ENCODE measurements at regions not wholly inside any gene's neighbourhood (a gene's known extent, or its start where the extent isn't known, plus 50 kb on each side); places are given as distances from the start of the nearest gene placed in this dataset.

DNA sequence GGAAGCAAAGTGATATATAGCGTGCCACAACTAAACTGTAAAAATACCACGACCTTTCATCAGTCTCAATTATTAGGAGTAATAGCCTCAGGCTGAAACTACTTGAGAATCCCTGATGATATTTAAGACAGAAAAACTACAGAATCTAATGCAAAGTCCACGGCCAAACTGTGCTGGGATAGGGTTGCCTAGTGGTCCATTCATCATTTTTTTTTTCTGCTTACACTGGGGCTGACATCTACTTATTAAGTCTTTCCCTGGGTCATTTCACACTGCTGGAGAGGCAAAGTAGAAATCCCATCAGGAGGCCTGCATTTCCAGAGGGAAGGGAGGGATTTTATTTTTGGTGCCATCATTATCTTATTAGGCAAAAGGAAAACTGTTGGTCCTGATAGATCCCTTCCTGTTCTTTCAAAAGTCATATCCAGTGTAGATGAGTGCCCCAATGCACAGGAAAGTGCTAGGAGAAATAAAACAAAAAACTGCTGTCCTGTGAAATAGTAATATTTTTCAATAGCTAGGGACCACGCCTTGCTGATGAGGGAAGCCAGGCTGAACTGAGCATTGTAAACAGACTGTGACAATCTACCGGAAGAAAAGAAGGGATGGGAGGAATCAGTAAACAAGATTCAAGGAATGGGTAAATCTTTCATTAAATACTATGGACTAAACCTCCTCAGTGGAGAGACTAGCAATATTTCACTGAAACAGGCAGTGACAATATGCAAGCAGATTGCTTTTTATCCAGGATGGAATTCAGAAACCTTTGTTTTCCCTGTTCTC is 644.3 kb downstream of the IRS1 start:
- Histone ChIP-seq H3K27ac (ENCODE audit: low read depth in 1 of 2, low read length in 2 of 2) (no peak overlapping the region), H3K4me1 (ENCODE audit: control insufficient read depth in 1 of 2, insufficient read depth in 2 of 2, low read length in 2 of 2) (no peaks in the 10 kb centered on the region), H3K36me3 (ENCODE audit: control insufficient read depth in 1 of 2, insufficient read depth in 2 of 2, low read length in 1 of 2) (no peaks in the 10 kb centered on the region), H3K4me3 (ENCODE audit: low read length in 2 of 2) (no peak overlapping the region), H3K27me3 (ENCODE audit: control insufficient read depth in 1 of 2, insufficient read depth in 2 of 2, low read length in 1 of 2) (no peaks in the 10 kb centered on the region), H3K9me3 (ENCODE audit: control insufficient read depth, low read length) (peaks cover 2% of the 10 kb centered on the region)
- WGBS, 2 donors = 52 to 61% methylated on average over 5 of the region's 5 CpGs
- no peak for DNase-seq
- no peak for ATAC-seq (ENCODE audit: low FRiP score)
- intact Hi-C loops (cut with DNase I) = no loop called here

DNA sequence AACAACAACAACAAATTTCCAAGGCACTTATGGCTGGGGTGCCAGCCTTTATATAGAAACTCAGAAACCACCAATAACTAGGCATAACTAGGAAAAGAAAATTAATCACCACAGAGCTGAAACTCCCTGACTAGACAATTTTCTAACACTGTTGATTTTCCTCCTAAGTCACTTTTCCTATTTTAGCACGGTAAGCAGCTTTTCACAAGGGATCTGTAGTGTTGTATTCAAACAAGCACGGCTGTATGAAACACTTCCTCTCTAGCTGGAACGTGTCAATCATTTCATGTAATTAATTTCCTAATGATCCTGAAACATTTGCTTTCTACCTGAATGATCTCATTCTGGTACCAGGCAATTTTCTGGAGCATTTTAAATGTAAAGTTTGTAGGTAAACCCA is 645.0 kb downstream of the IRS1 start:
- WGBS, 2 donors = 23 to 38% methylated on average over 3 of the region's 3 CpGs
- no peaks in the 10 kb centered on the region for H3K27me3 ChIP-seq (ENCODE audit: control insufficient read depth in 1 of 2, insufficient read depth in 2 of 2, low read length in 1 of 2)
- no peak for ATAC-seq (ENCODE audit: low FRiP score)

DNA sequence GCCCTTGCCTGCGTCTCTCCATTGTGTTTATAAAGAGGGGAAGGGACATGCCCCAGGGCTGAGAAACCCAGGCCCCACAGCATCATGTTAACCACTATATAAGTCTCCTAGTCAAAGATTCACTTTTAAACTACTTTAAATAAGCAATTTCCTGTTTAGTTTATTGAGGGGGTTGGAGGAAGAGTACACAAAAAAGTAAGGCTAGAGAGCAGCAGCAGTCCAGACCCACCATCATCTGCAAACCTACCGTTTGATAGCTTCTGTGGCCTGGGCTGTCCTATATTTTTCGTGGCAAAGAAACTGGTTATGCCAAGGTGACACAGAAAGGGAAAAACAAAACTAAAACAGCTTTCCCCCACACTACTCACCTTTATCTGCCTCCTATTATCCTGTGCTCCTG is 646.1 kb downstream of the IRS1 start:
- H3K36me3 ChIP-seq (ENCODE audit: control insufficient read depth in 1 of 2, insufficient read depth in 2 of 2, low read length in 1 of 2) = no peaks in the 10 kb centered on the region
- peaks cover 2% of the 10 kb centered on the region for H3K9me3 ChIP-seq (ENCODE audit: control insufficient read depth, low read length)
- WGBS, 2 donors = 80 to 87% methylated on average over 3 of the region's 3 CpGs
- DNase-seq (no peak), ATAC-seq (ENCODE audit: low FRiP score) (no peak)
- H3K27me3 ChIP-seq (ENCODE audit: control insufficient read depth in 1 of 2, insufficient read depth in 2 of 2, low read length in 1 of 2) = no peaks in the 10 kb centered on the region
- intact Hi-C loops (cut with DNase I) = no loop called here
- no peak overlapping the region for H3K4me3 ChIP-seq (ENCODE audit: low read length in 2 of 2)
- no peaks in the 10 kb centered on the region for H3K4me1 ChIP-seq (ENCODE audit: control insufficient read depth in 1 of 2, insufficient read depth in 2 of 2, low read length in 2 of 2)
- no peak overlapping the region for H3K27ac ChIP-seq (ENCODE audit: low read depth in 1 of 2, low read length in 2 of 2)

More for the DNA sequence above, 645.0 kb downstream of the IRS1 start:
- Histone ChIP-seq H3K4me1 (ENCODE audit: control insufficient read depth in 1 of 2, insufficient read depth in 2 of 2, low read length in 2 of 2) (no peaks in the 10 kb centered on the region), H3K36me3 (ENCODE audit: control insufficient read depth in 1 of 2, insufficient read depth in 2 of 2, low read length in 1 of 2) (no peaks in the 10 kb centered on the region), H3K4me3 (ENCODE audit: low read length in 2 of 2) (no peak overlapping the region), H3K27ac (ENCODE audit: low read depth in 1 of 2, low read length in 2 of 2) (no peak overlapping the region), H3K9me3 (ENCODE audit: control insufficient read depth, low read length) (peaks cover 2% of the 10 kb centered on the region)
- intact Hi-C loops (cut with DNase I) = no loop called here
- DNase-seq = no peak

DNA sequence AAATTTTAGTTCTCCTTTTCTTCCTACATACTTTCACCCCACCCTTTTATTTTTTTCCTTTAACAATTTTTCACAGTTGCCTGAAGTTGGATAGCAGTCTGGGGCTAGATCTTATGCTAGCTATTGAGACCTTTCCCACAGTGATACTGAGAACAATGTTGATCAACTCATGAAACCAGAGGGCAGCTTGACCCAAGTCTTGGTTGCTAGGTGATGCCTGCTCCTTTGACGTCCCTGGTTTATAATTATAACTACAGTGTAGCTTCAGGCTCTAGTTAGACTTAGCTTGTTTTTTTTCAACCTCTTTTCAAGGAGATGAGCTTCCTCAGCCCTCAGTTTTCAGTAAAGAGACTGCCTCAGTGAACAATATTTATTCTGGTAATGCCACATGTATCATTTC is 648.5 kb downstream of the IRS1 start:
- DNase-seq (no peak), ATAC-seq (ENCODE audit: low FRiP score) (no peak)
- intact Hi-C loops (cut with DNase I) = no loop called here
- no peaks in the 10 kb centered on the region for H3K27me3 ChIP-seq (ENCODE audit: control insufficient read depth in 1 of 2, insufficient read depth in 2 of 2, low read length in 1 of 2)
- H3K36me3 ChIP-seq (ENCODE audit: control insufficient read depth in 1 of 2, insufficient read depth in 2 of 2, low read length in 1 of 2) = no peaks in the 10 kb centered on the region
- no peak overlapping the region for H3K4me3 ChIP-seq (ENCODE audit: low read length in 2 of 2)
- 4 to 10% methylated on average over 1 of the region's 1 CpG for WGBS, 2 donors
- H3K9me3 ChIP-seq (ENCODE audit: control insufficient read depth, low read length) = no peaks in the 10 kb centered on the region
- H3K27ac ChIP-seq (ENCODE audit: low read depth in 1 of 2, low read length in 2 of 2) = no peak overlapping the region
- H3K4me1 ChIP-seq (ENCODE audit: control insufficient read depth in 1 of 2, insufficient read depth in 2 of 2, low read length in 2 of 2) = no peaks in the 10 kb centered on the region

DNA sequence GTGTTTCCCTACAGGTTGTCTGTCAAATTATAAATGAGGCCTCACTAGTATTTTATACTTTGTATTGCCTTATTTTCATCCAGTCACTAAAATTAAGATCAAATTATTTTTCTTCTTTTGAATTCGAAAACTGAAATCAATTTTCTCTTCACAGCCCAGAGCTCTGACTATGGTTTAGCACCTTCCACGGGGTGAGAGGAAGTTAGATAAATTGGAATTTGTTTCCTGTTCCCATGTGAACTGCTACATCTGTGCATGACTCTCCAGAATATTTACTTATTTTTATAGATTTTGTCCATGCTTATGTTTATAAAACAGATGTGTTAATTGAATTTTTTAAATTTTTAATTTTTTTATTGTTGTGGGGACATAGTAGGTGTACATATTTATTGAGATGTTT is 656.5 kb downstream of the IRS1 start:
- WGBS, 2 donors = 47 to 54% methylated on average over 2 of the region's 2 CpGs
- Histone ChIP-seq H3K27ac (ENCODE audit: low read depth in 1 of 2, low read length in 2 of 2) (no peak overlapping the region), H3K9me3 (ENCODE audit: control insufficient read depth, low read length) (no peaks in the 10 kb centered on the region), H3K36me3 (ENCODE audit: control insufficient read depth in 1 of 2, insufficient read depth in 2 of 2, low read length in 1 of 2) (no peaks in the 10 kb centered on the region), H3K27me3 (ENCODE audit: control insufficient read depth in 1 of 2, insufficient read depth in 2 of 2, low read length in 1 of 2) (no peaks in the 10 kb centered on the region), H3K4me3 (ENCODE audit: low read length in 2 of 2) (no peak overlapping the region), H3K4me1 (ENCODE audit: control insufficient read depth in 1 of 2, insufficient read depth in 2 of 2, low read length in 2 of 2) (no peaks in the 10 kb centered on the region)
- DNase-seq (no peak), ATAC-seq (ENCODE audit: low FRiP score) (no peak)
- intact Hi-C loops (cut with DNase I) = no loop called here

DNA sequence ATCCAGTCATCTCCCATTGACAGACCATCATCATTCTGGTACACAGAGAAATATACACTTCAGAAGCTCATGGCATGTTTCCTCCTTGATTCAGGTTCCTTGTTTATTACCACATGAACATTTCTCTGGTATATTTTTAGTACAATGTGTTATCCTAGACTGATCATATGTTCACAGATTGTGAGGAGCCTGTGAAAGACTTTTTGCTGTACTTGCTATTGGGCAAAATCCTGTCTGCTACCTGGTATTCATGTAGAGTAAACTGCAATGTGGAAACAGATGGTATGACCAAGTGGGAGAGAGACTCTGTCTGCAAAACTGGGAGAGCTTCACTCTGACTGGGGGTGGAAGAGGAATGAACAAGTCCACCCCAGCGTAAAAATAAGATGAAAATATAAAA is 657.2 kb downstream of the IRS1 start:
- Histone ChIP-seq H3K27ac (ENCODE audit: low read depth in 1 of 2, low read length in 2 of 2) (no peak overlapping the region), H3K36me3 (ENCODE audit: control insufficient read depth in 1 of 2, insufficient read depth in 2 of 2, low read length in 1 of 2) (no peaks in the 10 kb centered on the region), H3K9me3 (ENCODE audit: control insufficient read depth, low read length) (no peaks in the 10 kb centered on the region), H3K27me3 (ENCODE audit: control insufficient read depth in 1 of 2, insufficient read depth in 2 of 2, low read length in 1 of 2) (no peaks in the 10 kb centered on the region), H3K4me3 (ENCODE audit: low read length in 2 of 2) (no peak overlapping the region), H3K4me1 (ENCODE audit: control insufficient read depth in 1 of 2, insufficient read depth in 2 of 2, low read length in 2 of 2) (no peaks in the 10 kb centered on the region)
- DNase-seq (no peak), ATAC-seq (ENCODE audit: low FRiP score) (no peak)
- WGBS, 2 donors = 84 to 87% methylated on average over 1 of the region's 1 CpG
- intact Hi-C loops (cut with DNase I) = no loop called here

DNA sequence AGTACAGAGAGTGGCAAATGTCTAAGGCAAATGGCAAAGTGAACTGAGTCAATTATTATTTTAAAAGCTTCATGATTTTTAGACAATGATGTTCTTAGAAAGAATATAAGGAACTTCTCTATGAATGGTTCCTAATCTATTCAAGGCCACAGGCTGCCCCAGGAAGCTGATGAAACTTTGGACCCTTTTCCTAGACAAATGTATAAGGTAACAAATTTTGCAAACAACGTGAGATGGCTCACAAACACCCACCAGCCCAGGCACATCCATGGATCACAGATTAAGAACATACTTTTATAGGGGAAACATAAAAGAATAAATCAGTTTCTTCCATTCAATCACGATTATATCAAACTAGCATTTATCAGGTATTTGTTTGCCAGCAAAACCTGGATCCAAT is 659.0 kb downstream of the IRS1 start:
- no peaks in the 10 kb centered on the region for H3K4me1 ChIP-seq (ENCODE audit: control insufficient read depth in 1 of 2, insufficient read depth in 2 of 2, low read length in 2 of 2)
- DNase-seq = no peak
- 85% methylated on average over 2 of the region's 2 CpGs for WGBS, 2 donors
- H3K4me3 ChIP-seq (ENCODE audit: low read length in 2 of 2) = no peak overlapping the region
- intact Hi-C loops (cut with DNase I) = no loop called here
- H3K27ac ChIP-seq (ENCODE audit: low read depth in 1 of 2, low read length in 2 of 2) = no peak overlapping the region
- H3K9me3 ChIP-seq (ENCODE audit: control insufficient read depth, low read length) = no peaks in the 10 kb centered on the region
- H3K36me3 ChIP-seq (ENCODE audit: control insufficient read depth in 1 of 2, insufficient read depth in 2 of 2, low read length in 1 of 2) = no peaks in the 10 kb centered on the region
- H3K27me3 ChIP-seq (ENCODE audit: control insufficient read depth in 1 of 2, insufficient read depth in 2 of 2, low read length in 1 of 2) = no peaks in the 10 kb centered on the region
- ATAC-seq (ENCODE audit: low FRiP score) = no peak

DNA sequence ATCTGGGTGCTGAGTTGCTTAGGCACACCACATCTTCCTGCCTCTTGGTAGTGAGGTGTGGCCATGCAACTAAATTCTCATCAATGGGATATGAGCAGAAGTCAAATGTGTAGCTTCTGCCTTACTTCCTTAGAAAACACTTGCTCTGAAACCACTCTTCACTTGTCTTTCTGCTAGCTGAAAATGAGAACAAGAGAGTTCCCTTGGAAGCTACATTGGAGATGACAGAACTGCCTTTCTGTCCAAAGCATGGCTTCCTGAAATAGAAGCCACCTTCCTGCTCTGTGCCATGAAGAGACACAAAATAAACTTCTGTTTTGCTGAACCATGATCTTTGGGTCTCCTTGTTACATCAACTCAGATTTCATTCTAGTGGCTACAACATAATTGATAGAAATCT is 659.9 kb downstream of the IRS1 start:
- Histone ChIP-seq H3K4me3 (ENCODE audit: low read length in 2 of 2) (no peak overlapping the region), H3K9me3 (ENCODE audit: control insufficient read depth, low read length) (no peaks in the 10 kb centered on the region), H3K4me1 (ENCODE audit: control insufficient read depth in 1 of 2, insufficient read depth in 2 of 2, low read length in 2 of 2) (no peaks in the 10 kb centered on the region), H3K27me3 (ENCODE audit: control insufficient read depth in 1 of 2, insufficient read depth in 2 of 2, low read length in 1 of 2) (no peaks in the 10 kb centered on the region), H3K27ac (ENCODE audit: low read depth in 1 of 2, low read length in 2 of 2) (no peak overlapping the region), H3K36me3 (ENCODE audit: control insufficient read depth in 1 of 2, insufficient read depth in 2 of 2, low read length in 1 of 2) (no peaks in the 10 kb centered on the region)
- no peak for DNase-seq
- no peak for ATAC-seq (ENCODE audit: low FRiP score)
- intact Hi-C loops (cut with DNase I) = no loop called here

DNA sequence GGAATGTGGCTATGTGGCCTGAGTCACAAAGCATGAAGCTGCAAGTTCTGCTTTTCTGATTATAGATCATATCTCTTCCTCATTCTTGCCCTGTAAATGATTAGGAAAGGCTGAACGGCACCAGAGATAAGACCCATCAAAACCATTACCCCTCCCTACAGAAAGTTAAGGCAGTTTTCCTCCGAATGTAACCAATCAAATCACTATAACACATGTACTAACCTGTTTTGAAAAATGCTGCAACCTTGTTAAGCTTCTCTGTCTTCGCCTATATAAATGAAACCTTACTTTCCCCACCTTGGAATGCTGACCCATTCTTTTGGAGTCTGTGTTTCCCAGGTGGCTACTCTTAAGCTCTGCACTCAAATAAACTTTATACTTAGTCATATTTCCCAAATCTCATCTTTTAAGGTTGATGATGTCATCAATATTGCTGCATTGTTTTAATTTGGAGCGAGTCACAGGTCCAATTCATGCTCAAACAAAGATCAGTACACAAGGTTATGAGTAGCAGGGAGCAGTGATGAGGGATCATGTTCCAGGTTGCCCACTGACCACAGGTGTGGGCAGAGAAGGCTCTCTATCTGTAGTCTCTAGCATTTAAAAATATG is 662.3 kb downstream of the IRS1 start:
- ATAC-seq (ENCODE audit: low FRiP score) (no peak), DNase-seq (no peak)
- H3K9me3 ChIP-seq (ENCODE audit: control insufficient read depth, low read length) = no peaks in the 10 kb centered on the region
- intact Hi-C loops (cut with DNase I) = no loop called here
- no peaks in the 10 kb centered on the region for H3K36me3 ChIP-seq (ENCODE audit: control insufficient read depth in 1 of 2, insufficient read depth in 2 of 2, low read length in 1 of 2)
- 64 to 70% methylated on average over 4 of the region's 4 CpGs for WGBS, 2 donors
- no peaks in the 10 kb centered on the region for H3K4me1 ChIP-seq (ENCODE audit: control insufficient read depth in 1 of 2, insufficient read depth in 2 of 2, low read length in 2 of 2)
- H3K27me3 ChIP-seq (ENCODE audit: control insufficient read depth in 1 of 2, insufficient read depth in 2 of 2, low read length in 1 of 2) = no peaks in the 10 kb centered on the region
- H3K27ac ChIP-seq (ENCODE audit: low read depth in 1 of 2, low read length in 2 of 2) = no peak overlapping the region
- no peak overlapping the region for H3K4me3 ChIP-seq (ENCODE audit: low read length in 2 of 2)
